Stimulated activated effector memory CD8-positive, alpha-beta T cell treated with anti-CD3 and anti-CD28 coated beads, Interleukin-12 subunit alpha, Interleukin-12 subunit beta, amount 100 ng/mL, for 72 hours (primary cell): ENCODE measurements at regions not wholly inside any gene's neighbourhood (a gene's known extent, or its start where the extent isn't known, plus 50 kb on each side); places are given as distances from the start of the nearest gene placed in this dataset.

Experiments
- ATAC-seq: fragments of 150-1000 bp; cut with Tn5 transposase; 2 replicates; pipeline ENCODE4 v1.10.0; 2021
- DNase-seq, 2 donors: peaks; one replicate each; pipeline ENCODE4 v3.0.0; 2021 to 2022; ENCODE audit warnings: low spot score in 2 of 2
- H3K27ac Mint-ChIP-seq: one replicate; pipeline ENCODE4 v1.8.0; 2022; ENCODE audit warnings: mild to moderate bottlenecking, mixed read lengths
- H3K36me3 Mint-ChIP-seq: one replicate; pipeline ENCODE4 v1.8.0; 2022; ENCODE audit warnings: mild to moderate bottlenecking, mixed read lengths
- H3K4me1 Mint-ChIP-seq: one replicate; pipeline ENCODE4 v1.8.0; 2022; ENCODE audit warnings: mixed read lengths
- H3K4me3 Mint-ChIP-seq: one replicate; pipeline ENCODE4 v1.8.0; 2022; ENCODE audit warnings: mild to moderate bottlenecking, mixed read lengths
- H3K9me3 Mint-ChIP-seq: one replicate; pipeline ENCODE4 v1.8.0; 2022; ENCODE audit warnings: mixed read lengths

- no peak overlapping the region for H3K27ac Mint-ChIP-seq
- H3K9me3 Mint-ChIP-seq = no peaks in the 10 kb centered on the region
- no peaks in the 10 kb centered on the region for H3K36me3 Mint-ChIP-seq
- H3K4me3 Mint-ChIP-seq = no peak overlapping the region
- peaks cover 8% of the 10 kb centered on the region for H3K4me1 Mint-ChIP-seq
- DNase-seq (no peak), ATAC-seq (no peak)
These were observed 243.8 kb downstream of the ZNF621 start for GRCh38 chr3:40768536-40768935.

GRCh38 chr3:40770061-40770460, 245.3 kb downstream of the ZNF621 start:
- Mint-ChIP-seq H3K27ac (no peak overlapping the region), H3K4me1 (peaks cover 8% of the 10 kb centered on the region), H3K9me3 (no peaks in the 10 kb centered on the region), H3K36me3 (no peaks in the 10 kb centered on the region), H3K4me3 (no peak overlapping the region)
- ATAC-seq (no peak), DNase-seq (no peak)

GRCh38 chr3:40771112-40771511, 246.4 kb downstream of the ZNF621 start:
- Mint-ChIP-seq H3K4me1 (peaks cover 8% of the 10 kb centered on the region), H3K36me3 (no peaks in the 10 kb centered on the region), H3K9me3 (no peaks in the 10 kb centered on the region), H3K4me3 (no peak overlapping the region), H3K27ac (no peak overlapping the region)
- no peak for ATAC-seq
- no peak for DNase-seq

- Mint-ChIP-seq H3K4me3 (no peak overlapping the region), H3K36me3 (no peaks in the 10 kb centered on the region), H3K27ac (no peak overlapping the region), H3K9me3 (no peaks in the 10 kb centered on the region), H3K4me1 (no peaks in the 10 kb centered on the region)
- ATAC-seq (no peak), DNase-seq (no peak)
These were observed 254.3 kb downstream of the ZNF621 start for GRCh38 chr3:40779039-40779438.

GRCh38 chr3:40780291-40780924, 255.6 kb downstream of the ZNF621 start:
- H3K27ac Mint-ChIP-seq = no peak overlapping the region
- no peak for DNase-seq

GRCh38 chr3:40780925-40781406, 256.2 kb downstream of the ZNF621 start:
- Mint-ChIP-seq H3K4me1 (no peaks in the 10 kb centered on the region), H3K4me3 (no peak overlapping the region), H3K9me3 (no peaks in the 10 kb centered on the region), H3K27ac (no peak overlapping the region), H3K36me3 (no peaks in the 10 kb centered on the region)
- DNase-seq (no peak), ATAC-seq (no peak)

More at GRCh38 chr3:40780291-40780924, 255.6 kb downstream of the ZNF621 start:
- no peak for ATAC-seq
- Mint-ChIP-seq H3K4me3 (no peak overlapping the region), H3K9me3 (no peaks in the 10 kb centered on the region), H3K36me3 (no peaks in the 10 kb centered on the region), H3K4me1 (no peaks in the 10 kb centered on the region)

- peaks cover 3% of the 10 kb centered on the region for H3K9me3 Mint-ChIP-seq
- no peak overlapping the region for H3K27ac Mint-ChIP-seq
- DNase-seq (no peak), ATAC-seq (no peak)
- no peaks in the 10 kb centered on the region for H3K36me3 Mint-ChIP-seq
- no peak overlapping the region for H3K4me3 Mint-ChIP-seq
- H3K4me1 Mint-ChIP-seq = no peaks in the 10 kb centered on the region
These were observed 257.5 kb downstream of the ZNF621 start for GRCh38 chr3:40782111-40782721.

GRCh38 chr3:40790746-40791145, 266.0 kb downstream of the ZNF621 start:
- Mint-ChIP-seq H3K9me3 (peaks cover 3% of the 10 kb centered on the region), H3K27ac (no peak overlapping the region), H3K36me3 (no peaks in the 10 kb centered on the region), H3K4me3 (no peak overlapping the region), H3K4me1 (no peaks in the 10 kb centered on the region)
- DNase-seq (no peak), ATAC-seq (no peak)

GRCh38 chr3:40793730-40794129, 269.0 kb downstream of the ZNF621 start:
- no peaks in the 10 kb centered on the region for H3K36me3 Mint-ChIP-seq
- ATAC-seq (no peak), DNase-seq (no peak)
- no peaks in the 10 kb centered on the region for H3K9me3 Mint-ChIP-seq
- no peak overlapping the region for H3K27ac Mint-ChIP-seq
- no peaks in the 10 kb centered on the region for H3K4me1 Mint-ChIP-seq
- no peak overlapping the region for H3K4me3 Mint-ChIP-seq

GRCh38 chr3:40800343-40800742, 275.6 kb downstream of the ZNF621 start:
- no peak overlapping the region for H3K4me3 Mint-ChIP-seq
- H3K36me3 Mint-ChIP-seq = no peaks in the 10 kb centered on the region
- DNase-seq (no peak), ATAC-seq (no peak)
- no peaks in the 10 kb centered on the region for H3K4me1 Mint-ChIP-seq
- H3K27ac Mint-ChIP-seq = no peak overlapping the region
- peaks cover 3% of the 10 kb centered on the region for H3K9me3 Mint-ChIP-seq

GRCh38 chr3:40801284-40801741, 276.6 kb downstream of the ZNF621 start:
- no peaks in the 10 kb centered on the region for H3K36me3 Mint-ChIP-seq
- DNase-seq = no peak
- H3K27ac Mint-ChIP-seq = no peak overlapping the region
- ATAC-seq = no peak
- peaks cover 3% of the 10 kb centered on the region for H3K9me3 Mint-ChIP-seq
- H3K4me1 Mint-ChIP-seq = no peaks in the 10 kb centered on the region
- H3K4me3 Mint-ChIP-seq = no peak overlapping the region

- DNase-seq (no peak), ATAC-seq (no peak)
- H3K27ac Mint-ChIP-seq = no peak overlapping the region
- H3K36me3 Mint-ChIP-seq = no peaks in the 10 kb centered on the region
- H3K4me1 Mint-ChIP-seq = no peaks in the 10 kb centered on the region
- H3K9me3 Mint-ChIP-seq = peaks cover 3% of the 10 kb centered on the region
- H3K4me3 Mint-ChIP-seq = no peak overlapping the region
These were observed 278.6 kb downstream of the ZNF621 start for GRCh38 chr3:40803311-40803710.

GRCh38 chr3:40805456-40805855, 280.7 kb downstream of the ZNF621 start:
- DNase-seq = no peak
- H3K4me3 Mint-ChIP-seq = no peak overlapping the region
- H3K36me3 Mint-ChIP-seq = no peaks in the 10 kb centered on the region
- no peaks in the 10 kb centered on the region for H3K4me1 Mint-ChIP-seq
- no peak for ATAC-seq
- peaks cover 12% of the 10 kb centered on the region for H3K9me3 Mint-ChIP-seq
- H3K27ac Mint-ChIP-seq = no peak overlapping the region

GRCh38 chr3:40810813-40811212, 286.1 kb downstream of the ZNF621 start:
- no peak overlapping the region for H3K27ac Mint-ChIP-seq
- DNase-seq (no peak), ATAC-seq (no peak)
- no peaks in the 10 kb centered on the region for H3K36me3 Mint-ChIP-seq
- H3K9me3 Mint-ChIP-seq = peaks cover 18% of the 10 kb centered on the region
- no peak overlapping the region for H3K4me3 Mint-ChIP-seq
- no peaks in the 10 kb centered on the region for H3K4me1 Mint-ChIP-seq

- ATAC-seq (no peak), DNase-seq (no peak)
- no peaks in the 10 kb centered on the region for H3K9me3 Mint-ChIP-seq
- H3K4me3 Mint-ChIP-seq = no peak overlapping the region
- H3K4me1 Mint-ChIP-seq = no peaks in the 10 kb centered on the region
- H3K27ac Mint-ChIP-seq = no peak overlapping the region
- H3K36me3 Mint-ChIP-seq = no peaks in the 10 kb centered on the region
These were observed 292.3 kb downstream of the ZNF621 start for GRCh38 chr3:40817017-40817416.

- Mint-ChIP-seq H3K27ac (no peak overlapping the region), H3K36me3 (no peaks in the 10 kb centered on the region), H3K4me3 (no peak overlapping the region), H3K4me1 (no peaks in the 10 kb centered on the region), H3K9me3 (no peaks in the 10 kb centered on the region)
- no peak for DNase-seq
- ATAC-seq = no peak
These were observed 296.6 kb downstream of the ZNF621 start for GRCh38 chr3:40821315-40821714.
